Spleen (tissue), 11 donors: ENCODE measurements at regions not wholly inside any gene's neighbourhood (a gene's known extent, or its start where the extent isn't known, plus 50 kb on each side); places are given as distances from the start of the nearest gene placed in this dataset.

Experiments used
- DNase-seq: peaks from one replicate; pipeline ENCODE4 v3.0.0-alpha.2; 2020
- H3K27ac ChIP-seq, 8 donors: fragments of 200-600 bp; sonication (generic) in 7 of 8; 1 replicate in 4 of 8; 2 replicates in 4 of 8; pipeline versions ENCODE4 v1.5.0 to v1.8.0; 2016 to 2021; ENCODE audit warnings: inconsistent platforms in 4 of 8, mild to moderate bottlenecking in 4 of 8, moderate library complexity in 1 of 8
- H3K27me3 ChIP-seq, 7 donors: fragments of 200-600 bp; sonication (generic) in 6 of 7; replicated peaks in 1 of 7; 1 replicate in 4 of 7; 2 replicates in 3 of 7; pipeline versions ENCODE4 v1.5.0 to v1.8.0; 2016 to 2021; ENCODE audit warnings: inconsistent platforms in 3 of 7, mild to moderate bottlenecking in 1 of 7
- H3K36me3 ChIP-seq, 6 donors: fragments of 200-600 bp; sonication (generic) in 5 of 6; 1 replicate in 4 of 6; 2 replicates in 2 of 6; pipeline versions ENCODE4 v1.5.0 to v1.8.0; 2016 to 2021; ENCODE audit warnings: inconsistent platforms in 2 of 6
- H3K4me1 ChIP-seq, 6 donors: fragments of 200-600 bp; sonication (generic) in 5 of 6; 1 replicate in 3 of 6; 2 replicates in 3 of 6; pipeline versions ENCODE4 v1.5.0 to v1.8.0; 2016 to 2021; ENCODE audit warnings: inconsistent platforms in 3 of 6
- H3K4me3 ChIP-seq, 8 donors: fragments of 200-600 bp; sonication (generic) in 7 of 8; 1 replicate in 4 of 8; 2 replicates in 4 of 8; pipeline versions ENCODE4 v1.5.0 to v1.8.0; 2016 to 2021; ENCODE audit warnings: inconsistent platforms in 4 of 8, mild to moderate bottlenecking in 4 of 8, moderate library complexity in 2 of 8
- H3K9me3 ChIP-seq, 8 donors: fragments of 200-600 bp; sonication (generic) in 7 of 8; 1 replicate in 4 of 8; 2 replicates in 4 of 8; pipeline versions ENCODE4 v1.5.0 to v1.8.0; 2016 to 2021; ENCODE audit warnings: inconsistent platforms in 4 of 8
- POLR2A ChIP-seq, 3 donors: fragments of 450-650 bp; IDR thresholded peaks; one replicate each; pipeline ENCODE4 v1.5.1; 2017; ENCODE audit warnings: antibody characterized with exemption in 3 of 3, mild to moderate bottlenecking in 1 of 3
- POLR2AphosphoS5 ChIP-seq, 3 donors: sonication (generic); formaldehyde crosslinking; IDR thresholded peaks; one replicate each; pipeline ENCODE4 v1.5.1; 2017; ENCODE audit warnings: antibody characterized with exemption in 3 of 3
- WGBS, 5 donors: extraction: QIAGEN DNeasy Blood & Tissue Kit in 3 of 5; methylation state at CpG; one replicate each; pipeline versions ENCODE4 v1.1.5 to v1.1.7; 2013 to 2018; 5-methylcytosine and 5-hydroxymethylcytosine counted together
- intact Hi-C: fragments of 100-400 bp; cut with DNase I; formaldehyde crosslinking; loops from one replicate; pipeline ENCODE4 v1.15.0; 2023; ENCODE audit warnings: low total_unique reads
- TF ChIP-seq, protein P1 (sequence below), 11 experiments: fragments of 200-600 bp in 7 of 11; fragments of 450-650 bp in 4 of 11; sonication (generic) in 4 of 11; IDR thresholded peaks in 8 of 11; conservative IDR thresholded peaks in 3 of 11; 1 replicate in 7 of 11; 2 replicates in 4 of 11; pipeline versions ENCODE4 v1.4.0 to v1.8.0; 2016 to 2021; ENCODE audit warnings: antibody characterized with exemption in 11 of 11, inconsistent platforms in 4 of 11, mild to moderate bottlenecking in 1 of 11
- donor health status: healthy with polysubstance abuse.
- donor health status: DM: no; HTN: no; CAD: no; lungs with moderate emphysema.
- donor health status: DM: no; HTN: no; CAD: no.
- donor health status: Bipolar disorder and iron deficiency.
- donor health status: healthy.
- donor health status: DM: no; HTN: no; CAD: no.
- donor health status: DM: yes; HTN: yes; CAD: no.

DNA sequence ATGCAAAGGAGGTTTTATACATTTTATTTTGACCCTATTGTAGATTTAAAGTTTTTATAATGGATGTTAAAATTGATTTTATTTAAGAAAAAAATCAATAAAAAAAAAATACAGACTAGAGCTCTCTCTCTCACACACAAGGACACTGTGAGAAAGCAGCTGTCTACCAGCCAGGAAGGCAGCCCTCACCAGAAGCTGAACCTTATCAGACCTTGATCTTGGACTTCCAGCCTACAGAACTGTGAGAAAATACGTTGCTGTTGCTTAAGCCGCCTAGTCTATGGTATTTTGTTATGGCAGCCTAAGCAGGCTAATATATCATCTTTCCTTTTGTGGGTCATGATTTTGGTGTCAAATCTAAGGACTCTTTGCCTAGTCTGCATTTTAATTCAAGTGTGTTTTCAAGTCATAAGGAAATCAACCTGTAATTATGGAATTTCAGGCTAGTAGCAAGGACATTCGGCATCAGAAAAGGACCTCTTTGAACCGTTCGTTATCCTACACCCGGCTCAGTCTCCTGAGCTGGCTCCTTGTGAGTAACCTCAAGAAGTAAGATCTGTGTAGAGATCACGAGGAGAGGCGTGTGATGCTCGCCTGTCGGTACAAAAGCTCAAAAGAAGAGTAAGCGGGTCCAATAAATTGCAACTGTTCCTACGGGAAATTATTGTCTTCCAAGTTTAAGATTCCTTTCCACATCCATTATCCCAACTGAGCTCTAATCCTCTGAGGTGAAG lies 98.2 kb downstream of the PDCL3 start:
- no peak overlapping the region for H3K27ac ChIP-seq
- WGBS, 5 donors = 76 to 85% (median 81%) methylated on average over 12 of the region's 12 CpGs

DNA sequence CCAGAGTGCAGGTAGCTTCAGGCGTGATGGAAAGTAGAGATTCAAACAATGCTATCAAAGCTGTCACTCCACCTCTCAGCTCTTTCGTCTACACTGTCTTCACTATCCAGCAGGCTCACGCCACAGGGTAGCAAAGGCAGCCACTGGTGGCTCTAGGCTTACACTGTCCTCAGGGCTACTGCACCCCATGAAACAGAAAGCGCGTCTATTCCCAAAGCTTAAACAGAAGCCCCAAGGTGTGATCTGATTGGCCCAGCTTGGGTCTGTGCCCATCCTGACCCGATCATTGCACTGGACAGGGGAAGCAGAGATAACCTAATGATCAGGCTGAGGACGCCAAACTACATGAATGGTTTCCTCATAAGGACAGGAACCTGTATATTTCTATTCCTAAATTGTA lies 100.1 kb downstream of the PDCL3 start:
- 86 to 96% (median 91%) methylated on average over 7 of the region's 7 CpGs for whole genome bisulfite sequencing, 5 donors
- H3K4me3 ChIP-seq = no peak overlapping the region

More for the DNA sequence above, 98.2 kb downstream of the PDCL3 start:
- H3K27me3 ChIP-seq = peaks cover 0 to 7% (median 0%) of the 10 kb centered on the region in 7 donors
- H3K4me3 ChIP-seq = no peak overlapping the region
- no peak for DNase-seq
- no peaks in the 10 kb centered on the region for H3K9me3 ChIP-seq
- no peaks in the 10 kb centered on the region for H3K4me1 ChIP-seq
- intact Hi-C loops = no loop called here
- H3K36me3 ChIP-seq = no peaks in the 10 kb centered on the region
- TF ChIP-seq POLR2AphosphoS5 (IDR thresholded peaks at IDR 0.05) = no peak
- TF ChIP-seq POLR2A (IDR thresholded peaks at IDR 0.05) = no peak
- TF ChIP-seq, protein P1, sequence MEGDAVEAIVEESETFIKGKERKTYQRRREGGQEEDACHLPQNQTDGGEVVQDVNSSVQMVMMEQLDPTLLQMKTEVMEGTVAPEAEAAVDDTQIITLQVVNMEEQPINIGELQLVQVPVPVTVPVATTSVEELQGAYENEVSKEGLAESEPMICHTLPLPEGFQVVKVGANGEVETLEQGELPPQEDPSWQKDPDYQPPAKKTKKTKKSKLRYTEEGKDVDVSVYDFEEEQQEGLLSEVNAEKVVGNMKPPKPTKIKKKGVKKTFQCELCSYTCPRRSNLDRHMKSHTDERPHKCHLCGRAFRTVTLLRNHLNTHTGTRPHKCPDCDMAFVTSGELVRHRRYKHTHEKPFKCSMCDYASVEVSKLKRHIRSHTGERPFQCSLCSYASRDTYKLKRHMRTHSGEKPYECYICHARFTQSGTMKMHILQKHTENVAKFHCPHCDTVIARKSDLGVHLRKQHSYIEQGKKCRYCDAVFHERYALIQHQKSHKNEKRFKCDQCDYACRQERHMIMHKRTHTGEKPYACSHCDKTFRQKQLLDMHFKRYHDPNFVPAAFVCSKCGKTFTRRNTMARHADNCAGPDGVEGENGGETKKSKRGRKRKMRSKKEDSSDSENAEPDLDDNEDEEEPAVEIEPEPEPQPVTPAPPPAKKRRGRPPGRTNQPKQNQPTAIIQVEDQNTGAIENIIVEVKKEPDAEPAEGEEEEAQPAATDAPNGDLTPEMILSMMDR (IDR thresholded peaks at IDR 0.05 in 8 of 11, conservative IDR thresholded peaks at IDR 0.05 in 3 of 11) = no peak

DNA sequence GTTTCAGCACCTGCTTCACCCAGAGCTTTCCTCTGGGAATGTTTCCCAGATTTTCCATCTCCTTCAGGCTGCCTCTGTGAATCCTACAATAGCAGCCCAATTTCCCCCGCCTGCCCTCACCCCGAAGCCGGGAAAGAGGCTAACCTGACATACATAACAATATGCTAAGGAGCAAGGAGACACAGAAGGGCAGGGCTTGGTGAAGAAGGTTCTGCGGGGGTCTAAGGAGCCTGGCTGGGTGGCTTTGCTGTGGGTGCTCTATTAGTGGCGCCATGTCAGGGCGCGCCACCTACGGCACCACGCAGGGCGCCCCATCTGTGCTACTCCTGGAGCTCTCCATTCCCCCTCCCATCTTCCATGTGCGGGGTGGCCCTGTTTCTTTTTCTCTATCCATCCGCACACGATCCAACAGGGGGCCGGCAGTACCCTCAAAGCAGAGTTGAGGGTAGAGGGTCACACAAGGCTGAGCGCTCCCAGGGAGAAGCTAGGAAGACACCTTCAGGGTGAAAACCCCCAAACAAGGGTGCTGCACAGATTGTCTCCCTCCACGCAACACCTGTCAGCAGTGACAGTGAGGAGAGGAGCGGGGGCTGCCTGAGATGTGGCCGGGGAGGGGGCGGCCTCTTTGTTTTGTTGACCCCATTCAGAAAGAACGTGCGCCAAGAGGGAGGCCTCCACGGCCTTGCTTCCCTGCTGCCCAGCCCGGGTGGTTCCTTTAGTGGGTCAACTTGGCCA lies 101.4 kb downstream of the PDCL3 start:
- H3K27me3 ChIP-seq = peaks cover 0 to 11% (median 0%) of the 10 kb centered on the region in 7 donors
- intact Hi-C loops = no loop called here
- H3K9me3 ChIP-seq = no peaks in the 10 kb centered on the region
- H3K36me3 ChIP-seq = no peaks in the 10 kb centered on the region
- DNase-seq = no peak
- H3K27ac ChIP-seq = no peak overlapping the region
- 87 to 96% (median 94%) methylated on average over 22 to 23 of the region's 23 CpGs for WGBS, 5 donors
- no peaks in the 10 kb centered on the region for H3K4me1 ChIP-seq
- TF ChIP-seq POLR2A (IDR thresholded peaks at IDR 0.05) (no peak), POLR2AphosphoS5 (IDR thresholded peaks at IDR 0.05) (no peak)
- TF ChIP-seq, protein P1 (IDR thresholded peaks at IDR 0.05 in 8 of 11, conservative IDR thresholded peaks at IDR 0.05 in 3 of 11) = no peak
- no peak overlapping the region for H3K4me3 ChIP-seq

More for the DNA sequence above, 100.1 kb downstream of the PDCL3 start:
- intact Hi-C loops = no loop called here
- peaks cover 0 to 7% (median 0%) of the 10 kb centered on the region in 7 donors for H3K27me3 ChIP-seq
- TF ChIP-seq POLR2A (IDR thresholded peaks at IDR 0.05) (no peak), POLR2AphosphoS5 (IDR thresholded peaks at IDR 0.05) (no peak)
- TF ChIP-seq, protein P1 (IDR thresholded peaks at IDR 0.05 in 8 of 11, conservative IDR thresholded peaks at IDR 0.05 in 3 of 11) = no peak
- H3K4me1 ChIP-seq = no peaks in the 10 kb centered on the region
- no peaks in the 10 kb centered on the region for H3K36me3 ChIP-seq
- no peaks in the 10 kb centered on the region for H3K9me3 ChIP-seq
- no peak overlapping the region for H3K27ac ChIP-seq
- no peak for DNase-seq

DNA sequence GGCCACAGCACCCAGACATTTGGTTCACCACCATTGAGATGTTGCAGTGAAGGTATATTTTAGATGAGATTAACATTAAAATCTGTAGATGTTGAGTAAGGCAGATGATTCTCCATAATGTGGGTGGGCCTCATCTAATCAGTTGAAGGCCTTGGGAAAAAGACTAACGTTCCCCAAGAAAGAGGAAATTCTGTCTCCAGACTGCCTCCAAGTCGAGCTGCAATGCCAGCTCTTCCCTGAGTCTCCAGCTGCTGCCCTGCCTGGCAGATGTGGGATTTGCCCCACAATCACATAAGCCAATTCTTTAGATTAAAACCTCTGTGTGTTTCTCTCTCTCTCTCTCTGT lies 101.9 kb downstream of the PDCL3 start:
- WGBS, 5 donors = 29 to 54% (median 51%) methylated on average over 2 of the region's 2 CpGs
- DNase-seq = no peak
- H3K4me1 ChIP-seq = no peaks in the 10 kb centered on the region
- intact Hi-C loops = no loop called here
- H3K4me3 ChIP-seq = no peak overlapping the region
- H3K9me3 ChIP-seq = no peaks in the 10 kb centered on the region
- peaks cover 0 to 11% (median 0%) of the 10 kb centered on the region in 7 donors for H3K27me3 ChIP-seq
- no peaks in the 10 kb centered on the region for H3K36me3 ChIP-seq
- no peak overlapping the region for H3K27ac ChIP-seq
- TF ChIP-seq POLR2A (IDR thresholded peaks at IDR 0.05) (no peak), POLR2AphosphoS5 (IDR thresholded peaks at IDR 0.05) (no peak)
- TF ChIP-seq, protein P1 (IDR thresholded peaks at IDR 0.05 in 8 of 11, conservative IDR thresholded peaks at IDR 0.05 in 3 of 11) = no peak
